Astrocyte (in vitro differentiated cells and primary cell): ENCODE measurements at regions not wholly inside any gene's neighbourhood (a gene's known extent, or its start where the extent isn't known, plus 50 kb on each side); places are given as distances from the start of the nearest gene placed in this dataset.

Experiments used
- EZH2 ChIP-seq: IDR thresholded peaks from 2 replicates; pipeline ENCODE4 v1.6.1; 2012; ENCODE audit warnings: mild to moderate bottlenecking, low read length, inconsistent platforms; ENCODE audit not compliant: insufficient read depth
- TF ChIP-seq, protein P1 (sequence below): IDR thresholded peaks from 2 replicates; pipeline ENCODE4 v1.5.1; 2011; ENCODE audit warnings: low read depth, mild to moderate bottlenecking, inconsistent platforms, low read length, moderate library complexity; ENCODE audit not compliant: insufficient read depth

DNA sequence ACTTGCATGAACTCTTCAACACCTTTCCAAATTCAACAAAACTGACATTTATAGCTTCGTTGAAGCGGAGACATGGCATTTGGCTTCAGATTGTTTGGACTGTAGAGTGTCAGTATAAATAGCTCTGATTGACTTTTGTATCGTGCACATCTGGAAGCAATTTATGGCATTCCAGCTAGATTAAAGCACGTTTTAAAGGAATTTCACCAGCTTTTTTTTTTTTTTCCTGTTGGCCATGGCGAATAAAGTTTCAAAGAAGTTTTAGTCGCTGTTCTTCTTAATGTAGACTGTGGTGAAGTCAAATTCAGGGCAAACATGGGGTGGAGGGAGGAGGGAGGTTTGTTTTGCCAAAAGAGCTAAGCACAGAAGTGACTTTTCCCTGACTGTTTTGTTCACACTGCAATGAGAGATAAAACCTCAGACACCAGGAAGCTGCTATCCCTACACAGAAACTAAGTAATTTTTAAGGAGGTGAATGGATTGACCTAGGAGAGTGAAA, 391.0 kb upstream of the RARB start:
- TF ChIP-seq, protein P1, sequence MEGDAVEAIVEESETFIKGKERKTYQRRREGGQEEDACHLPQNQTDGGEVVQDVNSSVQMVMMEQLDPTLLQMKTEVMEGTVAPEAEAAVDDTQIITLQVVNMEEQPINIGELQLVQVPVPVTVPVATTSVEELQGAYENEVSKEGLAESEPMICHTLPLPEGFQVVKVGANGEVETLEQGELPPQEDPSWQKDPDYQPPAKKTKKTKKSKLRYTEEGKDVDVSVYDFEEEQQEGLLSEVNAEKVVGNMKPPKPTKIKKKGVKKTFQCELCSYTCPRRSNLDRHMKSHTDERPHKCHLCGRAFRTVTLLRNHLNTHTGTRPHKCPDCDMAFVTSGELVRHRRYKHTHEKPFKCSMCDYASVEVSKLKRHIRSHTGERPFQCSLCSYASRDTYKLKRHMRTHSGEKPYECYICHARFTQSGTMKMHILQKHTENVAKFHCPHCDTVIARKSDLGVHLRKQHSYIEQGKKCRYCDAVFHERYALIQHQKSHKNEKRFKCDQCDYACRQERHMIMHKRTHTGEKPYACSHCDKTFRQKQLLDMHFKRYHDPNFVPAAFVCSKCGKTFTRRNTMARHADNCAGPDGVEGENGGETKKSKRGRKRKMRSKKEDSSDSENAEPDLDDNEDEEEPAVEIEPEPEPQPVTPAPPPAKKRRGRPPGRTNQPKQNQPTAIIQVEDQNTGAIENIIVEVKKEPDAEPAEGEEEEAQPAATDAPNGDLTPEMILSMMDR: no peak
- TF ChIP-seq EZH2: no peak
